DMS53 treated with DMSO at 0.1 percent for 48 hours (cell line): ENCODE measurements at regions not wholly inside any gene's neighbourhood (a gene's known extent, or its start where the extent isn't known, plus 50 kb on each side); places are given as distances from the start of the nearest gene placed in this dataset.
A peak's percentile ranks its signal among the peaks of the same experiment; 100 is the strongest.
"Not testable (repeated sequence)": the region's sequence is repeated elsewhere in the genome, so short reads cannot be mapped to it uniquely, and the experiment has no call there.

Source experiments
- DNase-seq: peaks from one replicate; lab custom pipeline; 2025; ENCODE audit not compliant: unreplicated experiment; lab: John Stamatoyannopoulos, UW

DNA sequence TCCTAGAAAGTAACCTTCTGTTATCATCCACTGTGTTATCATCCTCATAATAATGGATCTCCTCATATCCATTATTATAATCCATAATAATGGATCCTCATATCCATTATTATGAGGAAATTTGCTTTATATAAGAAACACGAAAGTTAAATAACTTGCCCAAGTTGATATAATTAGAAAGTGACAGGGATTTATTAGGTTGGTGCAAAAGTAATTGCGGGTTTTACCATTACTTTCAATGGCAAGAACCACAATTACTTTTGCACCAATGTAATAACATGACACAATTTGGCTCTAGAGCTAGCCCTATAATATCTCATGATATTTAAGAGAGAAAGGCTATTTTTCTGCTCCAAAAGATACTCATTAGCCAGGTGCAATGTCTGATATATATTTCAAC is 275.7 kb upstream of the STXBP5 start:
- no peak for DNase-seq

DNA sequence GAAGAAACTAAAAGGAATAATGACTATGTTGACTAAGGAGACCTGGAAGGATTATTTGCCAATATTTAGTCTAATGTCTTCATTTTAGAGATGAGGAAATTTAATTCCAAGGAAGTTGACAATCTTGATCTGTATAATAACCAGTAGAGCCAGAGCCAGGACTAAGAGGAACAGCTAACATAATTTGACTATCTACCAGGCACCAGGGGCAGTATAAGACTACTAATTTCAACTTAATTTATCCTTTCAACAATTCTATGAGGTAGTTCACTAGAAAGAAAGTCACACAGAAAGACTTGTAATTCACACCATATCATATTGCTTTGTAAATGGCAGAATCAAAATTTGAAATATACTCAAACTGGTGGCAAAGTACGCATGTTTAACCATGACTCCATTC is 273.0 kb upstream of the STXBP5 start:
- DNase-seq = no peak

DNA sequence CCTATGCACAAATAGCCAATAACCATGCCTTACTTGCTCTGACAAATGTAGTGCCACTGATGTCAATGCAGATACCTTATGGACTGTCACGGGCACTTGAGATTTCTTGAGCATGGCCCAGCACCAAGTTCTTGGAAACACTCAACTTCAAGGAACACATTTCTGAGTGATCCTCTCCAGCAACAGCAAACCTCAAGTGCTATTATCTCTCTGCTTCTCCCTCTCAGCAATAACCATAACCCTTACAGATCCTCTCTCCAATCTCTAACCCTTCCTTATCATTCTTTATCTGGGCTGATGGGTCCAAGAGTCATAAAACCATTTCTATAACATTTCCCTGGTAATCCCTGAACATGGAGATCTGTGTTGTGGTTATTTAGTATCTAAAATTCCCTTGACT is 266.9 kb upstream of the STXBP5 start:
- no peak for DNase-seq

DNA sequence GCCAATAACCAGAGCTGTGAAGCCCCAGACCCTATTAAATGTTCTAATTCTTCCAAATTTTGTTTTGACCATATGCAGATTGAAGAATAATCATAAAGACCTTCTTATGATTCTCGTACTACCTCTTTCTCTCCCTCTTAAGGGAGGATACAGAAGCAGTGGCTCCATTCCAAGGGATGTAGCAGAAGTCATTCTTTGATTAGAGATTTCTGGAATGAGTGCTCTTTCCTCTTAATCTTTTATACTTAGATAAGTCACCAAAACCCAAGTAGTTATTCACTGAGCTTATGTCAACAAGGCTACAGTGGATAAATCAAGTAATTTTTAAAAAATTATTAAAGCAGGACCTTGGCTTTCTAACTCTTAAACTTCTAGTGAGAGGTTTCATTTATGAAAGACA is 266.0 kb upstream of the STXBP5 start:
- no peak for DNase-seq

DNA sequence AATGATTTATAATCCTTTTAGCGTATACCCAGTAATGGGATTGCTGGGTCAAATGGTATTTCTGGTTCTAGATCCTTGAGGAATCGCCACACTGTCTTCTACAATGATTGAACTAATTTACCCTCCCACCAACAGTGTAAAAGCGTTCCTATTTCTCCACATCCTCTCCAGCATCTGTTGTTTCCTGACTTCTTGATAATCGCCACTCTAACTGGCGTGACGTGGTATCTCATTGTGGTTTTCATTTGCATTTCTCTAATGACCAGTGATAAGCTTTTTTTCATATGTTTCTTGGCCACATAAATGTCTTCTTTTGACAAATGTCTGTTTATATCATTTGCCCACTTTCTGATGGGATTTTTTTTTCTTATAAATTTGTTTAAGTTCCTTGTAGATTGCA is 264.8 kb upstream of the STXBP5 start:
- DNase-seq = not testable (repeated sequence)

DNA sequence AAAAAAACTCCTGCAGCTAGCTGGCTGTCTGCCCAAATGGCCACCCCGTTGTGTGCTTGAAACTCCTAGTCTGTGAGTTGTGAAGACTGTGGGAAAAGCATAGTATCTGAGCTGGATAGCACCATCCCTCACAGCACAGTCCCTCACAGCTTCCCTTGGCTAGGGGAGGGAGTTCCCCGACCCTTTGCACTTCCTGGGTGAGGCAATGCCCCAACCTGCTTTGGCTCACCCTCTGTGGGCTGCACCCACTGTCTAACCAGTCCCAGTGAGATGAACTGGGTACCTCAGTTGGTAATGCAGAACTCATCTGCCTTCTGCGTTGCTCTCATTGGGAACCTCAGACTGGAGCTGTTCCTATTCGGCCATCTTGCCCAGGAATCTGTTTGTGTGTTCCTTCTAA is 260.6 kb upstream of the STXBP5 start:
- DNase-seq = no peak

DNA sequence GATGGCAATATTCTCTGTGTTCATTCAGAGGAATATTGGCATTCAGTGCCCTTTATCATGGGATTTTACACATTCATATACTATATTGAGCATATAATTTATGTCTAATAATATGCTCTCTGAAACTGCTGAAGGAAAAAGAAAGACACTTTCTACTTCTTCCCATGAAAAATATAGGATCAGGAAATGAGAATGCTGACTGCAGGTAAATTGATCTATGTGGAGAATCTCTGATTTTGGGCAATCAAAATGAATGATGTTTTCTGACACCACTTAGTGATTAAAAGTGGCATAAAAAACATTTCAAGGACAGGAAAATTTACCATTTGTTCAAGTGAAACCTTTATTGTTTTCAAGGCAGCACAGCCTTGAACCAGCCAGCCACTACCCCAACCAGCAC is 260.1 kb upstream of the STXBP5 start:
- DNase-seq = no peak

DNA sequence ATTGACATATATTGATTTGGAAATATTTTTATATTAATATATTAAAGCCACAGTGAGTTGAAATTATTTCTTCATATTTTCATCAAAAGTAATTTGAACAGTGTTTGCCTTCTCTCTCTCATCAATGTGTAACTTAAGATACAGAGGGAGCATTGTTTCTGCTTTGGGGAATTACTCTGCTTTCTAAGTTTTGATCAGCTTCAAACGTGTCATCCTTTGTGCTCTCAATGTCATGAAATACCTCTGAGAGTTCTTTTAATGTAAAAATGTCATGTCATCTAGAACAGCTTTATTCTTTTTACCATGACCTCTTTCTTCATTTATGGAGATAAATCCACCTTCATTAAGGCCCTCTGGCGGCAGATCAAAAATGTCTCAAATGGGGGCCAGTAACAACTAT is 259.4 kb upstream of the STXBP5 start:
- DNase-seq = no peak

DNA sequence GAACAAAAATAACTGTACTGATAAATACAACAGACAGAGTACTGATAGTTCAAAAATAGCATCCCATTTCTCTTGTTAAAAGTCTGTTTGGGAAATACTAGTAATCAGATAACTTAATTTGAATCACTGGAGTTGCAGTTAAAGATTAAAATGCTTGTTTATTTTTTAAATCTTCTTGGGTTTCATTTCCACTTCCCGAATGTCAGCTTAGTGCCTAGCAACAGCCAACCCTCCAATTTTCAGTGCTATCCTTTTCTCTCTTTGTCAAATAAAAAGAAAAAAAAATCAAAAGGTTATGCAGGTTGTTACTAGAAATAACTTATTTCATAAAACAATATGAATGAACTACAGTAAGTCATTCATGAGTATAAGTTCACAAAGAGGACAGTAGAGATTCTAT is 257.7 kb upstream of the STXBP5 start:
- DNase-seq = no peak

DNA sequence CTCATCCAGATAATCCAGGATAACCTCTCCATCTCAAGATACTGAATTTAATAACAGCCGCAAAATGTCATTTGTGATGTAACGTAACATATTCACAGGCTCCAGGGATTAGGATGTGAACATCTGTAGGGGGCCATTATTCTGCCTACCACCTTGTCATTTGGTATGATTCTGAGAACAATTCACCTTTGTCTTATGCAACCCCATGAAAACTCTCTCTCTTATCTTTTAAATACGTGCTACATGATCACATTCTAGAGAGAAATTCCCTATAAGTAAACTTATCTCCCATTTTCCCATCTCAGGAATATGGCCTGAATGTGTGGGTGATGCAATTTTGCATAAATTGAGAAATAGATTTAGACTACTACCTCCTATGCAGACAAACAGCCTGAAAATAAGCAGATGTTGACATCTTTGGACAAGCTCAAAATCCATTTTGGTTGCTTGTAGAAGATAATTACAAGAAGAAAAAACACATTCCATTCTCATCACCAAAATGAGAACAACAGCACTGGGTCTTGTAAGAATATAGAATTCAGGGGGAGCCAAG is 255.4 kb upstream of the STXBP5 start:
- no peak for DNase-seq

DNA sequence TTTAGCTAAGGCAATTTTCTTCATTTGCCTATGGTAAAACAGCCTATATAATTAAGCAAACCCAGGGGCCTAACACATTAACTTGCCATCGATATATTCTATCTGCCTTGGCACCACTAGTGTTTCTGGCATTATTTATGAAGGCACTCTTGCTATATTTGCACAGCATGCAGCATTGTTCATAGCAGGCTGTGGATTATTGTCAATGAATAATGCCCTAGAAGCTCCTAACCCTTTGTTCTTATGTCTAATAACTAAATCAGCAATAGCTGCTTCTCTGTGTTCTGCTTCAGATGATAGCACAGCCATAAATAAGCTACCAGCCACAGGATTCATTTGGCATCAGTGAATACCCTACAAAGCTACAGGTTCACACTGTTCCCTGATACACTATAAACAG is 254.8 kb upstream of the STXBP5 start:
- no peak for DNase-seq

DNA sequence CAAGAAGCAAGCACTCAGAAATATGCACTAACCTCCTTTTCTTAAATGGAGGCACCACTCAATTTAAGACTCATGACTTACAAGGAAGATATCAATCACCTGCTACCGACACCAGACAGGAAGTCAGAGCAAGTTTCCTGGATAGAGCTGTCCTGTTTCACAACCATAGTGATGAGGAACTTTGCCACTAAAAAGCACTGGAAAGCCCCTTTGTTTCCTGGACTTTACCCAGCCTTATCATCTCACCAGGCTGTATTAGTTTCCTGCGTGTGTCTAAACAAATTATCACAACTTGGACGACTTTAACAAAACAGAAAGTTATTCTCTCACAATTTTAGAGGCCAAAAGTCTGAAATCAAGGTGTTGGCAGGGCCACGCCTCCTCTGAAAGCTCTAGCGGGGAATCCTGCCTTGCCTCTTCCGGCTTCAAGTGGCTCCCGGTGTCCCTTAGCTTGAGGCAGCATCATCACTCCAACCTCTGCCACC is 253.8 kb upstream of the STXBP5 start:
- no peak for DNase-seq

DNA sequence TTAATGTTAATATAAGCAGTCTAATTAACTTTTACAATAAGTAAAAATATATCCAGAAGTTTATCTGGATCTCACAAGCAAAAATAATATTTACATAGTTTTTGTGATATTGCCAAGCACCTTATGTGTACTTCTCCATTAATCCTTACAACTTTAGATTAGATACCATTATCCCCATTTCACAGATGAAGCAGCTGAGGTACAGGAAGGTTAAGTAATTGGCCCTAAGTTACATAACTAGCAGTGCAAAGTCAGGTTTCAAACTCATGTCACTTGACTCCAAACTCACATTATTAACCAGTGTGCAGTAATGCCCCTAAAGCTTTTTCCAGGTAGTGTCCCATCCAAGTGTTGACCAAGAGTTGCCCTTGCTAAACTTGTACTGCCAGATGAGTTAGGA is 248.6 kb upstream of the STXBP5 start:
- no peak for DNase-seq

DNA sequence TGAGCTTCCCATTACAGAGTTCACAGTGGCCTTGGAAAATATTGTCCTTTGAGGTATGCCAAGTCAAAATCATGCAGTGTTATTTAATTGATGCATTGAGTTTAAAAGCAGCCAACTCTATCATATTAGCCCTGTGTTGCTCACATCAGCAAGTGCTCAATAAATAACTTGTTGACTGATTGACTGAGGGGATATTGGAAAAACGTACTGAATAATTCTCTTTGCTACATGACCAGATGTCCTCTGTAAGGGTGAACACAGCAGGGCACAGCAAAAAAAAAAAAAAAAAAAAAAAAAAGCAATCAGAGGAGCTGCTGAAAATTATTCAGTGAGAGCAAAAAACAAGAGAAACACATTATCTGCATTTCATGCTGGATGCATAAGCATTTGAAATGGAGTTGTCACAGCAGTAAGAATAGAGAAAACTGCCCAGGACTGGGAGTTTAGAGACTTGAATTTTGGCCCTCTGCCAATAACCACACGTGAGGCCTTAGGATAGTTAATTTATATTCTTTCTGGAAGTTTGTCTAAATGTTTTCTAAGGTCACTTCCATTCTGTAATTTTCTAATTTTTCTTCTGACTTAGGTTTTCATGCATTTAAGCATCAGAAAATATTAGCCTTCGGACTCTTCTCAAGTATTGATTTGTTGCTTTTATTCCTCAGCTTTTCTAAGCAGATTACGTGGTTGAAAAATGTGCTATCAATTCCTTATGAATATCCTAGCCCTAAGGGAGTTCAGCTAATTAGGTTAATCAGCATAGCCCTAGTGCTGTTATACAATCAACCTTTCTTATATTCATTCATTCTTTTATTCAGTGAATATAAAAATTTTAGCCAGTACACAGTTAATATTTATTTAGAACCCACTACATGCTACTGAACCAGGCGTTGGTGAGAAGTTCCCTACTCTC is 246.8 kb upstream of the STXBP5 start:
- no peak for DNase-seq

DNA sequence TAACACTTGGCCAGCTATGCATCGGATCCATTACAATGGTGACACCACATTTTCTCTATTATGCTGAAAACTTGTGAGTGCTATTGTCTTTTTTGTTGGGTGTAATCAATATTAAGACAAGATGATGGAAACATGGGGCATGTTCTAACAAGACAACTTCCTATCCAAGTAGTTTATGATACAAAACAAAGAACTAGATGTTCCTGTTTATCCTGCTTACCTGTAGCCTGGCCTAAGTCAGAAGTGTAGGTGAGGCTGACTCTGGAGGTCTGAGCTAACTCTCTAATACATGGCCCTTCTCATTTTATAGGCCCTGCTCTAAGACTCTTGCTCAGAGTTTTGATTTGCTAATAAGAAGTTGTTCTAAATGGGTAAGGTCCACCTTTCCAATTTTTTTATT is 242.4 kb upstream of the STXBP5 start:
- DNase-seq = no peak

DNA sequence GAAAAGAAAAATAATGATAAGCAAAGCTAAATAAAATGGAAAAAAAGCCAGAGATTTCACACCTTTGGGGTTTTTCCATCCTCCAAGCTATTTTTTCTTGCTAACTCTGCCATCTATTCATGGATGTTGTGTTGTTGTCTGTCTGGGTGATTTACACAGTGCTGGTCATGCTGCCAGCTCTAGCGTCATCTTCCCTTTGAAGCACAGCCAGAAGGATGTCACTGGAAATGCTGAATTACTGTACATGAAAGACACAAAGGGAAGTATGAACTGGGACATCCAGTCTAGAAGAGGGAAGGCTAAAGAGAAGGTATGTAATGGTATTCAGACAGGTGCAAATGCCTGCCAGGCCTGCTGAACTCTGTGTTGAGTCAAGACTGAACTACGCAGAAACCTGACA is 241.9 kb upstream of the STXBP5 start:
- DNase-seq = no peak

DNA sequence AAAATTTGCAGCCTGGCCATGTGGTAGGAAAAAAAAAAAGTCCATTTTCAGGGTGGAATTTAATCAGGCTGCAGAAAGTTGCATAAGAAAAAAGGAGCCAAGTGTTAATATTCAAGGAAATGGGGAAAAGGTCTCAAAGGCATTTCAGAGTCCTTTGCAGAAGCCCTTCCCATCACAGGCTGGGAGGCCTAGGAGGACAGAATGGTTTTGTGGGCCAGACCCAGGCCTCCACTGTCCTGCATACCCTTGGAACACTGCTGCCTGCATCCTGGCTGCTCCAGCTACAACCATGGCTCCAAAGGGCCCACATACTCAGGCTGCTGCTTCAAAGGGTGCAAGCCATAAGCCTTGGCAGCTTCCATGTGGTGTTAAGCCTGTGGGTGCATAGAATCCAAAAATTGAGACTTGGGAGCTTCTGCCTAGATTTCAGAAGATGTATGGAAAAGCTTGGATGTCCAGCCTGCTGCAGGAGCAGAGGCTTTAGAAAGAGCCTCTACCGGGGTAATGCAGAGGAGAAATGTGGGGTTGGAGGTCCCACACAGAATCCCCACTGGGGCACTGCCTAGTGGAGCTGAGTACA is 239.0 kb upstream of the STXBP5 start:
- DNase-seq = no peak

DNA sequence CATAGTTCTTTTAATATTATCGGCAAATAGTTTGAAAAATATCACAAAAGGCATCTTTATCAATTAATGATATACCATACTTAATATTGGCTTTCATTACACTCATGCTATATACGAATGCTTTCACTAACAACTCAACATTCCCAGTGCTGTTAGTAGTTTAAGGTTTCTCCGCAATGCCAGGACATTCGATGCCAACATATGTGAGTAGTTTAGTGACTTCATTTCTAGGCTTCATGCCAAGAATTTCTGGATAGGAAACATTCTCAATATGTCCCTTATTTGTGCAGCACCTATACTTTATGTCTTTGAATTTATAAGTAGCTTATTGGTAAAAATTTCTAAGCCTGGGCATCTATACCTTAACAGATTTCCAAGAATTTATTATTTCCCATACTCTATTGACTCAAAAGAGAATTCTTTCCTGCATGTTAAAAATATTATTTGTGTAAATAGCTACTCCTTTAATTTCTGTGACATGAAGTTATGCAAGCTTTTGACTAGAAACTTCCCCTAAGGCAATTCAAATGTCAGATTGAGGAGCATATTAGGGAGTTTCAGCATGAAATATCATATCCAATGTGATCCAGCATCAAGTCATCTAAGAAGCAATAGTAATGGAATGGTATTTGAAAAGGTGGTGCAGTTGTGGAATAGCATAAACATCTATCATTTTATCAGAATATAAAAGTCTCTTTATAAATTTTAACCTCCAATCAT is 236.0 kb upstream of the STXBP5 start:
- DNase-seq = peak; percentile 16

DNA sequence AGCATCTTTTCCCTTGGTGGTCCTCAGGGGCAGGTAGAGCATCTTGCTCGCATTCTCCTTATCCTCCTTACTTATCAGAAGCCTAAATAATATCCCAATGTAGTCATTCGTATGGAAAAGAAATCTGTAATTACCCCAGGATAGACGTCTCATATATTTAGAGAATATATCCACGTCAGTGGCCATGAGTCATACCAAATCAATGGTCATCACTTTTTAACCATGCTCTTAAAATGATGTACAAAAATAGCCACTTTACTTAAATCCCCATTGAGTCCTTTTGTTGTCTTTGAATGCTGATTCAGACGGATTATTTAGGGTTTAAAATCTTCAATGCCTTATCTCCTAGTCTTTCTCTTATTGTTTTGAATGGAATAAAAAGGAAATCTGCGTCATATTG is 231.7 kb upstream of the STXBP5 start:
- no peak for DNase-seq

DNA sequence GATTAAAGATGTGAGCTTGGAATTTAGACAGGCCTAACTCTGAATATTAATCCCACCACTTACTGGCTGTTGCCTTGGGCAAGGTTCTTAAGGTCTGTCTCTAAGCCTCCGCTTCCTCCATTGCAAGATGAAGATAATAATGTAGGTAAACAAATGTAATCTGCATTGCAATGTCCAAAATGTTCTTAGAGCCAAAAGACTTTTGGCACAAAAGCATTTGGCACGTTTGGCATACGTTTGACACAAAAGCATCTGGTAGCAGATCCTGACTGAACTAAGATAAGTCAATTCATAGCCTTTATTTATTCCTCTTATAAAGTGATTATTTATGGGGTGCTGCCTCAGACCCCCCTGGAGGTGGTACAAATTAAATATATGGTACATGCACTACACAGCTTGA is 229.9 kb upstream of the STXBP5 start:
- no peak for DNase-seq

DNA sequence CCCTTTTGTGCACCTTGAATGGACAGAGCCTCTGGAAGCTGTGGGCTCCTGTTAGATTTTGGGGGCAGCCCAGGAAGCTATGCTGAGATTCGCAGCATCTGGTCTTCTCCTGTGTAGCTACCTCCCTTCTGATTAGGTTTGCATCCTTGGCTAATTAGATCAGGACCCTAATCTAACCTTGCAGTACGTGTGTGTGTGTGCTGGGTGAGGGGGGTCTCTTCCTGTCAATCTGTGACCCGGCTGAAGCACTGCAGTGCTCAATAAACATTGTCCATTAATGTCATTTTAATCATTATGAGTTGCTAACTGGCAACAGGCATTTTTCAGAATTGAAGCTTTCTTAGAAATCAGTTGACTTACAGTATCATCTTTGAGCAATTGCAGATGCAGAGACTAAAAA is 229.1 kb upstream of the STXBP5 start:
- no peak for DNase-seq

DNA sequence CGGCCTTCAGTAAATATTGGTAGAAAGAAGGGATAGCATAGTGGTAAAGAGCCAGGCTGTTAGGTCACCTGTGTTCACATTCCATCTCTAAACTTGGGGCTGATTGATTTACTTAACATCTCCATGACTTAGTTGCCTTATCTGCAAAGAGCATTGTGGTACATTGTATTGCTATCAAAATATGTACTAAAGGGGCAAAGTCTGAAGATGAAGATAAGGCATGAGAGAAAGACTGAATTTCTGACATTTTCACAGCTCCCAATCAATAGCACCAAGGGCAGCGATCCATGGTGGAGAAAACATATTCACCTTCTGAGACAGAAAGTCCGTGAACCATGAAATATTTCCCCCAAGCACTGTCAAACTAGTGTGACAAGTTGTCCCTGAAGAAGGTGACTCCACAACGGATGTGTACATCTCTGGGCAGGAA is 223.3 kb upstream of the STXBP5 start:
- DNase-seq = no peak
